Rectal smooth muscle tissue (tissue), 1 donor: ENCODE measurements at regions not wholly inside any gene's neighbourhood (a gene's known extent, or its start where the extent isn't known, plus 50 kb on each side); places are given as distances from the start of the nearest gene placed in this dataset.
"Not testable (repeated sequence)": the region's sequence is repeated elsewhere in the genome, so short reads cannot be mapped to it uniquely, and the experiment has no call there.

Source experiments
- H3K27ac ChIP-seq: one replicate; pipeline ENCODE4 v1.7.0; 2013; ENCODE audit warnings: low read depth, low read length, inconsistent platforms
- H3K27me3 ChIP-seq: one replicate; pipeline ENCODE4 v1.7.0; 2013; ENCODE audit warnings: low read length; ENCODE audit not compliant: control insufficient read depth, insufficient read depth
- H3K36me3 ChIP-seq: one replicate; pipeline ENCODE4 v1.7.0; 2013; ENCODE audit warnings: low read length; ENCODE audit not compliant: control insufficient read depth, insufficient read depth
- H3K4me1 ChIP-seq: one replicate; pipeline ENCODE4 v1.7.0; 2013; ENCODE audit warnings: low read length; ENCODE audit not compliant: control insufficient read depth, insufficient read depth
- H3K4me3 ChIP-seq: one replicate; pipeline ENCODE4 v1.7.0; 2013; ENCODE audit warnings: low read length
- H3K9ac ChIP-seq: one replicate; pipeline ENCODE4 v1.7.0; 2013; ENCODE audit warnings: low read length

DNA sequence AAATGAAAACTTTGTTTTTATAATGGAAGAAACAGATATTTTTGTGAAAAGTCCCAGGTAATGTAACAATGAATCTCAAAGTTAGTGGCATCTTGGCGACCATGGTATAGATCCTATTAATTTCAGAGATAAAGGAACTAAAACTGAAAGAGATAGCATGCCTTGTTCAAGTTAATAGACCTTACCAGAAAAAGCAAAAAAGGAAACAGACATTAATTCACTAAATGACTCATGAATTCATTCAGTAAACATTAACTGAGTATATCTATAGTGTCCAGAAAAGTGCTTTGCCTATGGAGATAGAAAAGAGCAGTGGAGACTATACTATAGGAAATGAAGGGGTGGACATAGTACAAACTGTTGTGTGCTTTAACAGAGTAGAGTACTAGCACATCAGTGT, 763.3 kb downstream of the TRIB2 start:
- no peaks in the 10 kb centered on the region for H3K4me1 ChIP-seq
- H3K9ac ChIP-seq, result no peak overlapping the region
- no peaks in the 10 kb centered on the region for H3K27me3 ChIP-seq
- no peak overlapping the region for H3K27ac ChIP-seq
- no peaks in the 10 kb centered on the region for H3K36me3 ChIP-seq
- no peak overlapping the region for H3K4me3 ChIP-seq

DNA sequence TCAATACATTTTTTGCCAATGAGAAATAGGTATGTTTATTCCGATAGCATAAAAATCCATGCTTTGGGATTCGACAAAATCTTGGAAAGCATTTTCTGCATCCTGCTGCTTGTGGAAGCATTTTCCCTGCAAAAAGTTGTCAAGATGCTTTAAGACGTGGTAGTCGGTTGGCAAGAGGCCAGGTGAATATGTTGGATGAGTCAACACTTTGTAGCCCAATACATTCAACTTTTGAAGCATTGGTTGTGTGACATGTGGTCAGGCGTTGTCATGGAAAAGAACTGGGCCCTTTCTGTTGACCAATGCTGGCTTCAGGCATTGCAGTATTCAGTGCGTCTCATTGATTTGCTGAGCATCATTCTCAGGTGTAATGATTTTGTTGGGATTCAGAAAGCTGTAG, 764.5 kb downstream of the TRIB2 start:
- H3K4me3 ChIP-seq, result no peak overlapping the region
- H3K9ac ChIP-seq, result no peak overlapping the region
- no peaks in the 10 kb centered on the region for H3K36me3 ChIP-seq
- H3K4me1 ChIP-seq, result no peaks in the 10 kb centered on the region
- H3K27ac ChIP-seq, result no peak overlapping the region
- H3K27me3 ChIP-seq, result no peaks in the 10 kb centered on the region

DNA sequence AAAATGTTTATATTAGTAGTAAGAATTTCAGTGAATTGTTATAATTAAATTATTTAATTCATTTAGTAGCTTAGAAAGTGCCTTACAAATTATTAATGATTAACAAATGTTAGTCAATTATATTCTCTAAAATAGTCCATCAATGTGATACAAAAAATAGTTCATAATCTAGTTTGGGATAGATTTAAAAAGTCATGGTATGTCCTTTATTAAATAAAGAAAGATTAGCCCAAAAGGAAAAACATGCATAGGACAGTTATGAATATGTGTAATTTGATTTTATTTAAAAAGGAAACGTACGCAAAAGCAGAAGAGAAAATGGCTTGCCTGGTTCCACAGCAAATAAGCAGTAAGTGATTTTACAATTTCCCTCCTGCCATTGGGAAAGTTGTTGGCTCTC, 768.5 kb downstream of the TRIB2 start:
- Histone ChIP-seq H3K4me1 (no peaks in the 10 kb centered on the region), H3K27me3 (no peaks in the 10 kb centered on the region), H3K27ac (no peak overlapping the region), H3K36me3 (no peaks in the 10 kb centered on the region), H3K4me3 (no peak overlapping the region), H3K9ac (no peak overlapping the region)

DNA sequence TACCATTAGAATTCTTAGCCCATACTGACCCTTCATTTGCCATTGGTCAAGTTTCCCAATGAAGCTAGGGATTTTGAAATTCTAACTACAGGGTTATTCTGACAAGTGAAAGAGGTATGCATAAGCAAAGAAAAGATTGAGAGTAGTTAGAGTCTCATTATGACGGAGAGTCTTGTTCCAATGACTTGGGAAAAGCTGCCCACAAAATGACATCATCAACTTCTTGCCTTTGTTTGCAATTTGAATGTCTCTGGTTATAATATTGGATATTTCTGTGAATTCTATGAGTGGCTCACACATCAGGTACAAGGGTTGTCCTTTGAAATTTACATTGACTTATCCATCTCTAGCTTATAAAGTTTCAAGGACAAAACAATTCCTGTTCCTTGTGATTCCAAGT, 772.2 kb downstream of the TRIB2 start:
- Histone ChIP-seq H3K36me3 (no peaks in the 10 kb centered on the region), H3K27me3 (no peaks in the 10 kb centered on the region), H3K9ac (no peak overlapping the region), H3K27ac (no peak overlapping the region), H3K4me3 (no peak overlapping the region), H3K4me1 (no peaks in the 10 kb centered on the region)

DNA sequence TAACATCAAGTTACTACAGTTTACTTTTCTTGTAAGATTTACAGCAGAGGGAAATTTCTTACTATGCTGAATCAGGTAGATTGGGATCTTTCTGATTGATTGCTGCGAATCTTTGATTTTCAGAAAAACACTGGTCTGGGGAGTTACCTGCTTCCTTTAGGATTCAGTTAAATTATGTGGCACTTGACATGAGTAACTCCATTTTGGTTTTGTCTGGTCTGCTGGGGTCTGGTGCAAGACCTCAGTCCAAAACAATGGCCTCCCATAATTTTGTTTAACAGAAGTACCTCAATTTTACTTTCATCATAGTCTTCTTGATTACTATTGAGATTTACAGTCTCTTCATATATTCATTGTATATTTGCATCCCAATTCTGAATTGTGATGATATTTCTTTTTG, 775.5 kb downstream of the TRIB2 start:
- Histone ChIP-seq H3K27me3 (no peaks in the 10 kb centered on the region), H3K4me1 (no peaks in the 10 kb centered on the region), H3K36me3 (no peaks in the 10 kb centered on the region), H3K4me3 (no peak overlapping the region), H3K27ac (no peak overlapping the region), H3K9ac (no peak overlapping the region)

DNA sequence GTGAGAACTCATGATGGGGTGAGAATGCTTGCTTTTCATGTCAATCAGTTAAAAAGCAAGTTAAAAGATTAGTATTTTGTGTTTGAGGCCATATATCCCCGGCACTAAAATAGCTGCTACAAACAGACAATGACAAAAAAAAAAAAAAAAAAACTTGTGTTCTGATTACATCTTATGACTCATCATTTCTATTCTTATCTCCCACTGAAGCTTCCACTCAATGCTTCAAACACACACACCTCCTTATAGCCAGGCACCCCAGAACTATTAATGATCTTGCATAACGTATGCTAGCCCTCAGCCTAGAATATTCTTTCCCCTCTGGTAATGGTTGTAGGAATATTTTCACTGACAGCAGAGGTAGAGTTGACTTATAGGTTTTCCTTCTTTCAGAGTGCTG, 778.3 kb downstream of the TRIB2 start:
- Histone ChIP-seq H3K4me1 (no peaks in the 10 kb centered on the region), H3K4me3 (no peak overlapping the region), H3K27ac (no peak overlapping the region), H3K9ac (no peak overlapping the region), H3K27me3 (no peaks in the 10 kb centered on the region), H3K36me3 (no peaks in the 10 kb centered on the region)

DNA sequence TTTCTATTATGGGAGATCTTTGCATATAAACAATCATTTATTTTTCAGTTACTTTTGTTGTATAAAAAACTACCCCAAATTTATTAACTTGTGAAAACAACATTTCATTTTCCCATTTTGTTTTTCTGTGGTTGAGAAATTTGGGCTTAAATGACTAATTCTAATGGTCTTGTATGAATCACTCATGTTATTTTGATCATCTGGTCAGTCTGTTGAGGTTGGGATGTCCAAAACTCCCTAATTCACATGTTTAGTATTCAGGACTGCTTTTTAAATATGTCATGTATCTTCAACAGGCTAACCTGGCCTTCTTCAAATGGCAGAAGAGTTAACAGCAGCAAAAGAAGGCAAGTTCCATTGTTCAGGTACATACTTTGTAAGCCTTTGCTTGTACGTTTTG, 788.1 kb downstream of the TRIB2 start:
- no peak overlapping the region for H3K9ac ChIP-seq
- no peaks in the 10 kb centered on the region for H3K4me1 ChIP-seq
- no peak overlapping the region for H3K27ac ChIP-seq
- no peaks in the 10 kb centered on the region for H3K36me3 ChIP-seq
- no peak overlapping the region for H3K4me3 ChIP-seq
- H3K27me3 ChIP-seq, result no peaks in the 10 kb centered on the region

DNA sequence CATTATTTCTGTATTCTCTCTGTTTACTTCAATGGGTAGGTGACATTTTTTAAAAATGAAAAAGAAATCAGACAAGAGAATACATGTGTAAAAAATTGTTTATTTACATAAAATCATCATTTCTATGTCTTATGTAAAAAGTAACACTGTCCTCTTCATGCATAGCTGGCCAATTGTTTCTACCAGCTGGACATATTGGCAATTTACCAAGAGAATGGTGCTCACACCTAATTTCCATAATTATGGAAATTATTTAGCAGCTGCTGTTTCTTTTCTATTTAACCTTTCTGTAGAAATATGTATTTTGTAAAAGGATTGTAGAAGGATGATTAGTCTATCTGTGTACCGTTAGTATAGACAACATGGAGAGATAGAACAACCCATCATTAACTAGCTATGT, 791.9 kb downstream of the TRIB2 start:
- Histone ChIP-seq H3K36me3 (no peaks in the 10 kb centered on the region), H3K27me3 (no peaks in the 10 kb centered on the region), H3K27ac (no peak overlapping the region)

DNA sequence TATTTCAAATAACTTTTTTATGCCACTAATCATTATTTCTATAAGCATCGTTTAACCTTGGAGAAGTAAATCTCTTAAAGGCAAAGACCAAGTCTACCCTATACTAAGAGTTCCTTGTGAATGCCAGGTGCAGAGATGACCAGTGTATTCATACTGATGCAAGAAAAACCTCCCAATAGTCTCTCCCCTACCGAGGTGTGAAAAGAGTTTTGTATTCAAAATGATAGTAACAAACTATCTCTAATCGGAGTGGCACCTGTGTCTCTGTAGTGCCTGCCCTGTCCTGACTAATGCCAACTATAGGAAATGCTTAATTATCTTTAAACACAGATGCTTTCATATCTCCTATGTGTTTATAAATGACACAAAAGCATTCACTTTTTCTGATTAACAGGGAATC, 798.5 kb downstream of the TRIB2 start:
- Histone ChIP-seq H3K4me3 (no peak overlapping the region), H3K27ac (no peak overlapping the region), H3K9ac (no peak overlapping the region), H3K4me1 (no peaks in the 10 kb centered on the region), H3K27me3 (no peaks in the 10 kb centered on the region), H3K36me3 (no peaks in the 10 kb centered on the region)

More for the DNA sequence above, 791.9 kb downstream of the TRIB2 start:
- H3K9ac ChIP-seq, result no peak overlapping the region
- H3K4me3 ChIP-seq, result no peak overlapping the region
- H3K4me1 ChIP-seq, result no peaks in the 10 kb centered on the region

DNA sequence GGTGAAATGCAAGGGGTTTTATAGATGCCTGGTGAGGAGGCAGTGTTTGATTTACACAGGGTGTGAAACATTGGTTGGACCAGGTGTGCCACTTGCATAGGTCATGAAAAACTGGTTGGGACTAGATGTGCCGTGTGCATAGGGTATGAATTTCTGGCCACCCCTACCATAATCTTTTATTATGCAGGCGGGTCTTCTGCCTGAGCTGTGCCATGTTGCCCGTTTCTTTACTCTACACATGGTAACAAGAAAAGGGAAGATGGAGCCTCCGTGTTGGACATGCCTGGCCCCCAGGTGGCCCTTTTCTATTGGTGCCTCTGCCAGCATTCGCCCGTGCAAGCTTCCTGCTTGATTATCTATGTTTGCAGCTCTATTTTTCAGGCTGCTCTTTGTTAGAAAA, 805.4 kb downstream of the TRIB2 start:
- no peaks in the 10 kb centered on the region for H3K27me3 ChIP-seq
- no peaks in the 10 kb centered on the region for H3K36me3 ChIP-seq
- no peaks in the 10 kb centered on the region for H3K4me1 ChIP-seq
- no peak overlapping the region for H3K9ac ChIP-seq
- no peak overlapping the region for H3K27ac ChIP-seq
- no peak overlapping the region for H3K4me3 ChIP-seq

DNA sequence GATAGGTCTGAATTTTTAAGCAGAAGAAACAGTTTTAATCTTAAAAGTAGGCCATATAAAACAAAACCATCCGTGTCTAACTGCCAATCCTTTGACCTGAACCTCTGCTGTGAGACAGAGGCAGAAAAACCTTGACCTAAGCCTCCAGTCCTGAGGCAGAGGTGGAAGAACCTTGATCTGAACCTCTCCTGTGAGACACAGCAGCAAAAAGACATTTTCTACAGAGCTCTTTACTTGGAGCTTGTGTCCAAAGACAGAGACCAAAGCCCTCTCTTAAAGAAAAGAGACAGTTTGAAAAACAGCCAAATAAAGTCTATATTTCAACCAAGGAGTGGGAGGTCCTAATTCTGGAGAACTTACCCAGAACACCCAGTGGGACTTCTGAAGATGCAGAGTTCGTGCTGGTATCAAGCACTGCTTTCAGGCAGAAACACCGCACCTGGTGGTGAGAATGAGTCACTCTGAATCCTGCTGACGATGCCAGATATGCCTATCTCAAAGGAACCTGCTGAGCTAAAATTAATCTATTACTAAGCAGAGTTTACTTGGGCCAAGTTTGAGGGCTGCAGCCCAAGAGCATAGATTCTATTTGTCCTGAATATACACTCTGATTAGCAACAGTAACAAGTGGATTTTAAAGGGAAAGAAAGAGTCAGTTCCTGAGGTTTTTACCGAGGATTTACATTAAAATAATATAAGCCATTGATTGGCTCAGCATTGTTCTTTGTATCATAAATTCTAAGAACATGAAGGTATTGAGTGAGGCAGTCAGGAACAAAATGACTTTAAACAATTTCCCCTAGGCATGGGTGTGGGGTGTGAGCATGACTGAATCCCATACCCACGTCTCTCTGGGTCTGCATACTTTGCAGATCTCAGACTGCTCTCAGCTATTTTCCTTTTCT, 806.4 kb downstream of the TRIB2 start:
- Histone ChIP-seq H3K9ac (no peak overlapping the region), H3K27me3 (no peaks in the 10 kb centered on the region), H3K36me3 (no peaks in the 10 kb centered on the region), H3K4me1 (no peaks in the 10 kb centered on the region), H3K27ac (no peak overlapping the region), H3K4me3 (no peak overlapping the region)

DNA sequence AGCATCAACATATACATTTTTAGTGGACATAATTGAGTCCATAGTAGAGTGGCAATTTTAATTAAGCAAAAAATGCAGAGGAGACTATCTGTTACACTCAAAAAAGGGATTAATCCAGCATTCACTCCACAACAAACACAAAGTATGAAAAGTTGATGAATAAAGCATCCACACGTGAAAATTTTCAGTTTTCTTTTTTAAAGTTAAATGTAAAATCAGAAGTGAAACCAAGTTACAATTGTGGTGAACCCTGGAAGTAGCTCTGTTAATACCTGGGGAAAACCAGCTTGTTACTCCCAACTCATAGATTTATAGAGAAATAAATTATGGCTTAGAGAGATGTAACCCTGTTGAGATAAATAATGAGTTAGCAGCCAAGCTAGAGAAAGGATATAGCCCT, 807.8 kb downstream of the TRIB2 start:
- no peak overlapping the region for H3K4me3 ChIP-seq
- H3K27me3 ChIP-seq, result no peaks in the 10 kb centered on the region
- no peaks in the 10 kb centered on the region for H3K36me3 ChIP-seq
- no peak overlapping the region for H3K27ac ChIP-seq
- no peaks in the 10 kb centered on the region for H3K4me1 ChIP-seq
- no peak overlapping the region for H3K9ac ChIP-seq

DNA sequence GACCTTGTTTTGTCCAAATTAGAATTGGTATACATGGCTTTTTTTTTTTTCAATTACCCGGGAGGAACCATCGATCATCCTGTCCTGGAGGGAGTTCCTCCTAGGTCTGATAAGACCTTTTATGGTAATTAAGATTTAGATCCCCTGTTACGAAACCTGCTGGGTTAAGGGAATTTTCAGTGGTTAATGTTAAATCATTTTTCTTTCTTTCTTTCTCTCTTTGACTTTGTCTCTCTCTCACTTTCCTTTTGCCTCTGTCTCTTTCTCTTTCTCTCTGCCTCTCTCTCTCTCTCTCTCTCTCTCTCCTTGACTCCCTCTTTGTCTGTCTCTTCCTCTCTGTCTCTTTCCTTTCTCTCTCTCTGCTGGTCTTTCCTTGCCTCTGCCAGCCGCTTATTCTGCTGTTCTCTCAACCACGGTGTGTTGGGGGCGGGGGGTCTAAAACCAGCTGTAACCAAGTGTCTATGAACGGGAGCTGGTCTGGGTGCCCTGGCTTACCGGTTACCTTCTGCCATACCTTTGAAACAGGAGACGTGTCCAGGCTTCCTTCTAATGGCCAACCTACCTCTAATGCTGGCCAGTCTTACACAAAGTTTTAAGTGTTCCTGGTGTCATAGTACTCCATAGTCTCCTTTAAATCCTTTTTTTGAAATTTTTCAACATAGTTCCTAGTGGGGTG, 815.1 kb downstream of the TRIB2 start:
- H3K27ac ChIP-seq, H3K4me1 ChIP-seq, H3K4me3 ChIP-seq, H3K9ac ChIP-seq, H3K27me3 ChIP-seq, H3K36me3 ChIP-seq: not testable (repeated sequence)
